CD4-positive, alpha-beta T cell treated with Interleukin-17A for 4 hours (primary cell): ENCODE measurements at regions not wholly inside any gene's neighbourhood (a gene's known extent, or its start where the extent isn't known, plus 50 kb on each side); places are given as distances from the start of the nearest gene placed in this dataset.

ENCODE experiments used
- DNase-seq: peaks from one replicate; pipeline ENCODE4 v3.0.0-alpha.2; 2020; ENCODE audit warnings: mixed read lengths

- DNase-seq, result no peak
Observed at GRCh38 chr12:65631621-65632111, 192.6 kb upstream of the HMGA2 start.

GRCh38 chr12:65632131-65632855 lies 192.0 kb upstream of the HMGA2 start:
- DNase-seq, result no peak

GRCh38 chr12:65634061-65634460 lies 190.2 kb upstream of the HMGA2 start:
- no peak for DNase-seq

- DNase-seq, result no peak
Observed at GRCh38 chr12:65634626-65635331, 189.5 kb upstream of the HMGA2 start.

GRCh38 chr12:65636436-65636835 lies 187.8 kb upstream of the HMGA2 start:
- no peak for DNase-seq

GRCh38 chr12:65637150-65637549 lies 187.1 kb upstream of the HMGA2 start:
- DNase-seq, result no peak

- DNase-seq, result no peak
Observed at GRCh38 chr12:65637774-65638173, 186.5 kb upstream of the HMGA2 start.

- DNase-seq, result no peak
Observed at GRCh38 chr12:65638324-65638723, 186.0 kb upstream of the HMGA2 start.

- no peak for DNase-seq
Observed at GRCh38 chr12:65640489-65640901, 183.8 kb upstream of the HMGA2 start.

GRCh38 chr12:65642061-65642661 lies 182.1 kb upstream of the HMGA2 start:
- DNase-seq, result no peak

GRCh38 chr12:65643171-65643570 lies 181.1 kb upstream of the HMGA2 start:
- no peak for DNase-seq

- no peak for DNase-seq
Observed at GRCh38 chr12:65643595-65644386, 180.5 kb upstream of the HMGA2 start.

GRCh38 chr12:65646127-65646643 lies 178.1 kb upstream of the HMGA2 start:
- no peak for DNase-seq

GRCh38 chr12:65647074-65647473 lies 177.2 kb upstream of the HMGA2 start:
- no peak for DNase-seq

- DNase-seq, result no peak
Observed at GRCh38 chr12:65648461-65648860, 175.8 kb upstream of the HMGA2 start.

- DNase-seq, result no peak
Observed at GRCh38 chr12:65649126-65649525, 175.2 kb upstream of the HMGA2 start.

GRCh38 chr12:65651060-65651459 lies 173.2 kb upstream of the HMGA2 start:
- DNase-seq, result no peak

- DNase-seq, result no peak
Observed at GRCh38 chr12:65653321-65653720, 171.0 kb upstream of the HMGA2 start.

- no peak for DNase-seq
Observed at GRCh38 chr12:65653946-65654629, 170.2 kb upstream of the HMGA2 start.

- DNase-seq, result no peak
Observed at GRCh38 chr12:65655074-65655493, 169.2 kb upstream of the HMGA2 start.

- DNase-seq, result no peak
Observed at GRCh38 chr12:65656156-65656882, 168.0 kb upstream of the HMGA2 start.
